Glomerular endothelial cell (primary cell): ENCODE measurements at regions not wholly inside any gene's neighbourhood (a gene's known extent, or its start where the extent isn't known, plus 50 kb on each side); places are given as distances from the start of the nearest gene placed in this dataset.
A peak's percentile ranks its signal among the peaks of the same experiment; 100 is the strongest.
"Not testable (repeated sequence)": the region's sequence is repeated elsewhere in the genome, so short reads cannot be mapped to it uniquely, and the experiment has no call there.

Experiments used
- DNase-seq: peaks from one replicate; pipeline ENCODE4 v3.0.0-alpha.2; 2011; ENCODE audit warnings: low read depth, low spot score; ENCODE audit errors: extremely low read depth

GRCh38 chr4:124067046-124067445, 645.5 kb downstream of the ANKRD50 start:
- DNase-seq, result no peak

GRCh38 chr4:124070688-124071484, 641.6 kb downstream of the ANKRD50 start:
- no peak for DNase-seq

GRCh38 chr4:124075276-124075675, 637.3 kb downstream of the ANKRD50 start:
- not testable (repeated sequence) for DNase-seq

- no peak for DNase-seq
Measured at GRCh38 chr4:124079174-124079780, 633.3 kb downstream of the ANKRD50 start.

- no peak for DNase-seq
Measured at GRCh38 chr4:124083711-124084110, 628.8 kb downstream of the ANKRD50 start.

GRCh38 chr4:124085561-124086180, 626.9 kb downstream of the ANKRD50 start:
- no peak for DNase-seq

GRCh38 chr4:124090021-124090420, 622.5 kb downstream of the ANKRD50 start:
- DNase-seq, result no peak

- DNase-seq, result no peak
Measured at GRCh38 chr4:124092101-124092500, 620.4 kb downstream of the ANKRD50 start.

- no peak for DNase-seq
Measured at GRCh38 chr4:124092541-124092984, 620.0 kb downstream of the ANKRD50 start.

GRCh38 chr4:124095621-124096020, 616.9 kb downstream of the ANKRD50 start:
- no peak for DNase-seq

- DNase-seq, result no peak
Measured at GRCh38 chr4:124096290-124096689, 616.2 kb downstream of the ANKRD50 start.

- no peak for DNase-seq
Measured at GRCh38 chr4:124097447-124097846, 615.1 kb downstream of the ANKRD50 start.

- DNase-seq, result no peak
Measured at GRCh38 chr4:124104101-124104500, 608.4 kb downstream of the ANKRD50 start.

GRCh38 chr4:124104628-124105027, 607.9 kb downstream of the ANKRD50 start:
- DNase-seq, result no peak

GRCh38 chr4:124105212-124105611, 607.3 kb downstream of the ANKRD50 start:
- no peak for DNase-seq

- DNase-seq, result no peak
Measured at GRCh38 chr4:124111411-124111810, 601.1 kb downstream of the ANKRD50 start.

GRCh38 chr4:124111922-124112321, 600.6 kb downstream of the ANKRD50 start:
- DNase-seq, result peak; percentile 78

- no peak for DNase-seq
Measured at GRCh38 chr4:124118061-124118460, 594.5 kb downstream of the ANKRD50 start.

- DNase-seq, result no peak
Measured at GRCh38 chr4:124121461-124121971, 591.0 kb downstream of the ANKRD50 start.

- no peak for DNase-seq
Measured at GRCh38 chr4:124123181-124123580, 589.4 kb downstream of the ANKRD50 start.

- no peak for DNase-seq
Measured at GRCh38 chr4:124123721-124124120, 588.8 kb downstream of the ANKRD50 start.

- DNase-seq, result not testable (repeated sequence)
Measured at GRCh38 chr4:124131324-124131723, 581.2 kb downstream of the ANKRD50 start.
